Uterus (tissue), 3 donors: ENCODE measurements at regions not wholly inside any gene's neighbourhood (a gene's known extent, or its start where the extent isn't known, plus 50 kb on each side); places are given as distances from the start of the nearest gene placed in this dataset.

ENCODE experiments used
- DNase-seq, 2 donors: peaks; one replicate each; pipeline ENCODE4 v3.0.0-alpha.2; 2019 to 2020
- H3K27ac ChIP-seq, 2 donors: fragments of 200-600 bp; sonication (generic); 1 replicate in 1 of 2; 2 replicates in 1 of 2; pipeline ENCODE4 v1.5.1; 2016 to 2018
- H3K27me3 ChIP-seq, 2 donors: fragments of 200-600 bp; sonication (generic); one replicate each; pipeline ENCODE4 v1.5.1; 2018 to 2019; ENCODE audit warnings: control low read depth in 1 of 2
- H3K36me3 ChIP-seq, 2 donors: fragments of 200-600 bp; sonication (generic); one replicate each; pipeline ENCODE4 v1.5.1; 2019; ENCODE audit warnings: control low read depth in 1 of 2
- H3K4me1 ChIP-seq, 2 donors: fragments of 200-600 bp; sonication (generic); one replicate each; pipeline ENCODE4 v1.5.1; 2018 to 2019; ENCODE audit warnings: control low read depth in 1 of 2
- H3K4me3 ChIP-seq, 2 donors: fragments of 200-600 bp; sonication (generic); 1 replicate in 1 of 2; 2 replicates in 1 of 2; pipeline ENCODE4 v1.5.1; 2018 to 2019; ENCODE audit warnings: mild to moderate bottlenecking in 1 of 2
- H3K9me3 ChIP-seq, 2 donors: fragments of 200-600 bp; sonication (generic); one replicate each; pipeline ENCODE4 v1.5.1; 2019; ENCODE audit warnings: control low read depth in 1 of 2
- CTCF ChIP-seq, 4 experiments: fragments of 200-600 bp in 2 of 4; fragments of 450-650 bp in 2 of 4; sonication (generic) in 2 of 4; IDR thresholded peaks; one replicate each; pipeline ENCODE4 v1.5.1; 2016 to 2019; ENCODE audit warnings: antibody characterized with exemption in 4 of 4, mild to moderate bottlenecking in 2 of 4, moderate library complexity in 1 of 4
- POLR2A ChIP-seq, 2 donors: fragments of 450-650 bp; IDR thresholded peaks; one replicate each; pipeline ENCODE4 v1.6.1; 2016; ENCODE audit warnings: antibody characterized with exemption in 2 of 2, mild to moderate bottlenecking in 1 of 2, moderate library complexity in 1 of 2
- intact Hi-C: fragments of 100-400 bp; cut with DNase I; formaldehyde crosslinking; loops from one replicate; pipeline ENCODE4 v1.15.1; 2023; ENCODE audit warnings: low total_unique reads
- donor health status: DM: yes; HTN: yes; CAD: no.

GRCh38 chr7:13602036-13602435, 387.4 kb downstream of the ETV1 start:
- no peak overlapping the region for H3K4me3 ChIP-seq
- no peaks in the 10 kb centered on the region for H3K27me3 ChIP-seq
- DNase-seq = no peak
- intact Hi-C loops = no loop called here
- no peaks in the 10 kb centered on the region for H3K36me3 ChIP-seq
- TF ChIP-seq POLR2A (IDR thresholded peaks at IDR 0.05) (no peak), CTCF (IDR thresholded peaks at IDR 0.05) (no peak)
- no peaks in the 10 kb centered on the region for H3K9me3 ChIP-seq
- H3K4me1 ChIP-seq = no peaks in the 10 kb centered on the region
- H3K27ac ChIP-seq = no peak overlapping the region

GRCh38 chr7:13603016-13603415, 386.4 kb downstream of the ETV1 start:
- H3K4me3 ChIP-seq = no peak overlapping the region
- no peaks in the 10 kb centered on the region for H3K27me3 ChIP-seq
- intact Hi-C loops = no loop called here
- H3K4me1 ChIP-seq = no peaks in the 10 kb centered on the region
- DNase-seq = no peak
- H3K9me3 ChIP-seq = no peaks in the 10 kb centered on the region
- TF ChIP-seq CTCF (IDR thresholded peaks at IDR 0.05) = no peak
- TF ChIP-seq POLR2A (IDR thresholded peaks at IDR 0.05) = no peak
- no peaks in the 10 kb centered on the region for H3K36me3 ChIP-seq
- H3K27ac ChIP-seq = no peak overlapping the region

- H3K27ac ChIP-seq = no peak overlapping the region
- DNase-seq = no peak
- H3K27me3 ChIP-seq = no peaks in the 10 kb centered on the region
- no peaks in the 10 kb centered on the region for H3K9me3 ChIP-seq
- no peak overlapping the region for H3K4me3 ChIP-seq
- H3K4me1 ChIP-seq = no peaks in the 10 kb centered on the region
- intact Hi-C loops = no loop called here
- H3K36me3 ChIP-seq = no peaks in the 10 kb centered on the region
- TF ChIP-seq CTCF (IDR thresholded peaks at IDR 0.05) (no peak), POLR2A (IDR thresholded peaks at IDR 0.05) (no peak)
These were observed 385.8 kb downstream of the ETV1 start for GRCh38 chr7:13603661-13604060.

GRCh38 chr7:13604178-13604577, 385.3 kb downstream of the ETV1 start:
- Histone ChIP-seq H3K4me3 (no peak overlapping the region), H3K27me3 (no peaks in the 10 kb centered on the region), H3K9me3 (no peaks in the 10 kb centered on the region), H3K36me3 (no peaks in the 10 kb centered on the region), H3K4me1 (no peaks in the 10 kb centered on the region), H3K27ac (no peak overlapping the region)
- DNase-seq = no peak
- intact Hi-C loops = no loop called here
- no peak for TF ChIP-seq CTCF (IDR thresholded peaks at IDR 0.05)
- no peak for TF ChIP-seq POLR2A (IDR thresholded peaks at IDR 0.05)

GRCh38 chr7:13610372-13610771, 379.1 kb downstream of the ETV1 start:
- Histone ChIP-seq H3K4me1 (no peaks in the 10 kb centered on the region), H3K27ac (no peak overlapping the region), H3K9me3 (no peaks in the 10 kb centered on the region), H3K4me3 (no peak overlapping the region), H3K27me3 (no peaks in the 10 kb centered on the region), H3K36me3 (no peaks in the 10 kb centered on the region)
- intact Hi-C loops = no loop called here
- no peak for DNase-seq
- TF ChIP-seq CTCF (IDR thresholded peaks at IDR 0.05) = no peak
- no peak for TF ChIP-seq POLR2A (IDR thresholded peaks at IDR 0.05)
